RWPE1 (cell line): ENCODE measurements at regions not wholly inside any gene's neighbourhood (a gene's known extent, or its start where the extent isn't known, plus 50 kb on each side); places are given as distances from the start of the nearest gene placed in this dataset.

Experiments used
- CTCF ChIA-PET: fragments of 350-600 bp; sonication (Branson Sonifier 250); formaldehyde crosslinking; extraction: SDS; loops from one replicate; lab custom pipeline; 2021; lab: Yijun Ruan, JAX
- POLR2A ChIA-PET: fragments of 400-600 bp; formaldehyde crosslinking; extraction: SDS; loops from one replicate; lab custom pipeline; 2020; ENCODE audit warnings: antibody characterized with exemption; ENCODE audit not compliant: low non-redundant PET; lab: Yijun Ruan, JAX
- DNase-seq: peaks from one replicate; pipeline ENCODE4 v3.0.0; 2012; ENCODE audit warnings: low spot score
- H3K27ac ChIP-seq: fragments of 450-650 bp; 2 replicates; pipeline ENCODE4 v1.5.1; 2017
- TF ChIP-seq, protein P1 (sequence below): fragments of 450-650 bp; conservative IDR thresholded peaks from 2 replicates; pipeline ENCODE4 v1.5.1; 2017; ENCODE audit warnings: low read depth, mild to moderate bottlenecking

DNA sequence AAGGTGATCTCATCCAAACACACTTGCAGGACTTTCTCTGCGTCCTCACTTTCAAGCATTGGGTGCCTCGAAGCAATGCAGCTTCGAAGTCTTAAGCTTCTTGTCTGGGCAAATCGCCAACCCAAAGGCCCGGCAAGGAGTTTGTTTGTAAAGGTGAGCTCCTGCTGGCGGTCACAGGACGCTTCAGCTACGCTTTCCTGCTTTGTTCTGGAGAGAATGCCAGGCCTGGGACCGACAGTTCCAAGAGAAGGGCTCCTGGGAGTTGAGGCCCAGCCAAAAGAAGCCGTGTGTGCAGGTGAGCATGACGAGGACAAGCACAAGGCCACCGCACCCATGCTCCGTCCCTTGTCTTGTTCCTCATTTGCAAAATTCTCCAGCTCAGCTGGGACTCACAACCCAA, 106.6 kb upstream of the DOCK1 start:
- ChIA-PET CTCF (no interaction called here), POLR2A (no interaction called here)
- no peak overlapping the region for H3K27ac ChIP-seq
- DNase-seq: no peak
- TF ChIP-seq, protein P1, sequence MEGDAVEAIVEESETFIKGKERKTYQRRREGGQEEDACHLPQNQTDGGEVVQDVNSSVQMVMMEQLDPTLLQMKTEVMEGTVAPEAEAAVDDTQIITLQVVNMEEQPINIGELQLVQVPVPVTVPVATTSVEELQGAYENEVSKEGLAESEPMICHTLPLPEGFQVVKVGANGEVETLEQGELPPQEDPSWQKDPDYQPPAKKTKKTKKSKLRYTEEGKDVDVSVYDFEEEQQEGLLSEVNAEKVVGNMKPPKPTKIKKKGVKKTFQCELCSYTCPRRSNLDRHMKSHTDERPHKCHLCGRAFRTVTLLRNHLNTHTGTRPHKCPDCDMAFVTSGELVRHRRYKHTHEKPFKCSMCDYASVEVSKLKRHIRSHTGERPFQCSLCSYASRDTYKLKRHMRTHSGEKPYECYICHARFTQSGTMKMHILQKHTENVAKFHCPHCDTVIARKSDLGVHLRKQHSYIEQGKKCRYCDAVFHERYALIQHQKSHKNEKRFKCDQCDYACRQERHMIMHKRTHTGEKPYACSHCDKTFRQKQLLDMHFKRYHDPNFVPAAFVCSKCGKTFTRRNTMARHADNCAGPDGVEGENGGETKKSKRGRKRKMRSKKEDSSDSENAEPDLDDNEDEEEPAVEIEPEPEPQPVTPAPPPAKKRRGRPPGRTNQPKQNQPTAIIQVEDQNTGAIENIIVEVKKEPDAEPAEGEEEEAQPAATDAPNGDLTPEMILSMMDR: no peak

DNA sequence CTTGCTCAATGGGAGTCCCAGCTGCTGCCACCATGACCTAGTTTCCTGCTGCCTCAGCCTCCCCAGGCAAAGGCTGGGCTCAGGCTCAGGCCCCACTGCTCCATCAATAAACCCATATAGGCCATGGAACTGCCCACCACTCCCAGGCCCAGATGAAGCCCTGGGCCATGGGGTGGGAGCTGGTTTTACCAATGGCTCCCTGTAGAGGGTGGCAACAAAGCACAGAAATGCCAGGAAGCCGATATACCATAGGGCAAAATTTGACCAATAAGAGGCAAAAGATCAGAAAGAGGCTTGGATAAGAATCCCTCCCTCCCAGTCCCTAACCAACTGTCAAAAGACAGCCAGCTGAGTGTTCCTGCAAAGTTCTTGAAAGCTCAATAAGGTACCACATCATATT, 101.8 kb upstream of the DOCK1 start:
- TF ChIP-seq, protein P1: no peak
- no peak for DNase-seq
- POLR2A ChIA-PET: no interaction called here
- CTCF ChIA-PET: no interaction called here
- H3K27ac ChIP-seq: no peak overlapping the region

DNA sequence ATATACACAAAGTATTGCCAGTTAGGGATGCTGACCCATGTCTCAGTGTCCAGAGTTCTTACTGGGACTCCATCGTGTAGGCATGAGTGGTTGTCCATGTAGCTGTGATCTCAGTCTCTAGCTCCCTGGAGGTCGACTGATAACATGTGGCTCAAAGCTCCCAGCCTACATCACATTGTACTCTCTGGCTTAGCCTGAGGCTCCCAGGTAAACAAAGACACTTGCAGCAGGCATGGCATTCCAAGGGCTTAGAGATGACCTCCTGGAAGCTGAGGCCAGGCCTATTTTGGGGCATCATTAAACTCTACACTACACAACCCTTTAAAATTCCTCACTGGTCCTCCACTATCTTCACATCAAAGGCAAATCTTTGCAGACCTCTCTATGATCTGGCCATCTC, 100.8 kb upstream of the DOCK1 start:
- H3K27ac ChIP-seq: no peak overlapping the region
- POLR2A ChIA-PET: no interaction called here
- TF ChIP-seq, protein P1: no peak
- DNase-seq: no peak
- CTCF ChIA-PET: interaction anchor here (0.6 kb wide), 1 partner anchor 98 kb away, joined by 3 read pairs; no protein-coding TSS in a partner anchor

DNA sequence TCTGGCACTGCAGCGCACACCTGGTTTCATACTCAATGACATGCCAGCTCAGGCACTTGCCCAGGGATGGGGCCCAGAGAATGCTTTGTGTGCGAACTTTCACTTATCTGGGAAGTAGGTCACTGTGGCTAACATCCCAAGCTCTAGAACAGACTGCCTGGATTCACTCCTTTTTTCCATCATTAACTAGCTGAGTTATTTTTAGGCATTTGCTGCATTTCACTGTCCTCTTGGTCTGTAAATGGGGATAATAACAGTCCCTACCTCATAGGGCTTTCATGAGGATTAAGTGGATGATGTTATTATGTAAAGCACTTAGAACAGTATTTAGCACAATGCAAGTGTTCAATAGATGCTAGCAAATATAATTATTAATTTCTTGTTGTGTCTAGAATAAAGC, 98.7 kb upstream of the DOCK1 start:
- no peak for DNase-seq
- H3K27ac ChIP-seq: no peak overlapping the region
- POLR2A ChIA-PET: no interaction called here
- CTCF ChIA-PET: no interaction called here
- TF ChIP-seq, protein P1: no peak

DNA sequence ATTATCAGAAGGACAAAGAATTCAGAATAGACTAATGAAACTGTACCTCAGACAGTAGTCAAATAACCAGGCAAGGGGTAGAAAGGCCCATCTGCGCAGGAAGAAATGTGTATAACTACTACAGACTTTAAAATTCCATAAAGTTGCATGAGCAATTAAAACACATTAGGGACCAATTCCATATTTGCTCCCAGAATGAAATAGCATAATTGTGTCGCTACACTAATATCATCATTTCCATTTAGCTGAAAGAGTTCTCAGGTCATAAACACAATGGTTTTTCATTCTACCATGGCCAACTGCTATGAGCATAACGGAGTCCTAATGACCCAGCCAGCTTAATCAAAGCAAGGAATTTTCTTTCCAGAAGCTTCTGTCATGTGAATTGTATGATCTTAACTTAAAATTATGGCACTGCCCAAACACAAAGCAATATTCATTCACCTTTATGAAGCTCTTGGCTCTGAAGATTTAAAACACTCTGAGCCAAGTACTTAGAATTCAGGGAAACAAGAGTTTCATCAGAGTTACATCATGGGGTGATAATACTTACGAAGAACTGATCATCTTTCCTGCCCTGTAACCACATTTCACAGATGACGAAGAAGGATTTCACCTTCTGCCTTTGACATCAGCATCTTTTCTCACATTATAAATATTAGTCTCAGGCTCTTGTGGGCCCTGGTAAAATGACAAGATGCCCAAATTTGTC, 98.1 kb upstream of the DOCK1 start:
- POLR2A ChIA-PET: no interaction called here
- TF ChIP-seq, protein P1: no peak
- DNase-seq: no peak
- no peak overlapping the region for H3K27ac ChIP-seq
- CTCF ChIA-PET: no interaction called here

DNA sequence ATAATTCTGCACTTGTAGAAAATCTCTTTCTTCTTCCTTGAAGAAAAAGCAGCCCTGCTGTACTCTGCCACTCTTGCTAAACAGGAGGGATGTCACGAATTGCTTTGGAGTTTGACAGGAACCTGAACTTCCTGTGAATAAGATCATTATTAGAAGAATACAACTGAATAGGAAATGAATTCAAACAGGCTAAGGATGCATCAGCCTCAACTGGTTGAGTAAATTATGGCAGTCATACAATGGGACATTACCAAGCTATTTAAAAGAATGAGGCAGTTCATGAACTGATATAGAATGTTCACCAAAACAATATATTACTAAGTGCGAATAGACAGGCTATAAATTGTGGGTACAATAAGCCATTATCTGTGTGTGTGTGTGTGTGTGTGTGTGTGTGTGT, 97.1 kb upstream of the DOCK1 start:
- no peak for DNase-seq
- TF ChIP-seq, protein P1: no peak

More for the DNA sequence above, 97.1 kb upstream of the DOCK1 start:
- ChIA-PET CTCF (no interaction called here), POLR2A (no interaction called here)
- H3K27ac ChIP-seq: no peak overlapping the region
